ENCODE measurements at regions not wholly inside any gene's neighbourhood (a gene's known extent, or its start where the extent isn't known, plus 50 kb on each side); places are given as distances from the start of the nearest gene placed in this dataset.

DNA sequence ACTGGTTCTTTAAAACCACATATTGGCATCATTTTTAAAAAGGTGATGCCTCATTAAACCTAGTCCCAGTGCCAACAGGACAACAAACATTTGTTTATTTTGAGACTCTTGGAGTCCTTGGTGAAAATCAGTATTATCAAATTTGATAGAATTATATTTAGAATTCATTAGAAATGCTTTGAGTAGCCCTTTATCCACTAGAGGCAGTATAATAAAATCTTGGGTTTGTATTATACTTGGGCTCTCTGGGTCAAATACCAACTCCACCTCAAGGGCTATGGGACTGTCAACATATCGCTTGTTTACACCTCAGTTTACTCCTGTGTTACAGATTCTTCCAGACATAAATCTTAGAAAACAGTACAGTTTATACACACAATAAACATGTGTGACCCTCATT is 335.7 kb upstream of the FSTL5 start:
- TF ChIP-seq POLR2A (IDR thresholded peaks at IDR 0.05; ENCODE audit: low read depth, low read length), result no peak
- TF ChIP-seq POLR2AphosphoS5 (IDR thresholded peaks at IDR 0.05; ENCODE audit: low read depth, low read length), result no peak
